Transverse colon (tissue), 4 donors: ENCODE measurements at regions not wholly inside any gene's neighbourhood (a gene's known extent, or its start where the extent isn't known, plus 50 kb on each side); places are given as distances from the start of the nearest gene placed in this dataset.

Experiments
- DNase-seq: peaks from one replicate; pipeline ENCODE4 v3.0.0-alpha.2; 2019
- H3K27ac ChIP-seq, 4 donors: fragments of 200-600 bp; sonication (generic); 2 replicates each; pipeline ENCODE4 v1.5.1; 2016 to 2018; ENCODE audit warnings: inconsistent platforms in 4 of 4
- H3K27me3 ChIP-seq: fragments of 200-600 bp; sonication (generic); 2 replicates; pipeline ENCODE4 v1.5.1; 2017; ENCODE audit warnings: inconsistent platforms
- H3K36me3 ChIP-seq, 4 donors: fragments of 200-600 bp; sonication (generic); 2 replicates each; pipeline ENCODE4 v1.5.1; 2017 to 2019; ENCODE audit warnings: inconsistent platforms in 4 of 4
- H3K4me1 ChIP-seq, 4 donors: fragments of 200-600 bp; sonication (generic); 2 replicates each; pipeline ENCODE4 v1.5.1; 2017 to 2020; ENCODE audit warnings: inconsistent platforms in 4 of 4
- H3K4me3 ChIP-seq, 4 donors: fragments of 200-600 bp; sonication (generic); 1 replicate in 1 of 4; 2 replicates in 3 of 4; pipeline versions ENCODE4 v1.5.1 to v1.6.1; 2017 to 2019; ENCODE audit warnings: inconsistent platforms in 4 of 4
- H3K9me3 ChIP-seq, 2 donors: fragments of 200-600 bp; sonication (generic); 2 replicates each; pipeline ENCODE4 v1.5.1; 2017 to 2019; ENCODE audit warnings: inconsistent platforms in 2 of 2
- EP300 ChIP-seq: sonication (generic); formaldehyde crosslinking; IDR thresholded peaks from one replicate; pipeline ENCODE4 v1.6.1; 2017; ENCODE audit warnings: antibody characterized with exemption, low read depth
- POLR2A ChIP-seq: fragments of 450-650 bp; IDR thresholded peaks from one replicate; pipeline ENCODE4 v1.6.1; 2016; ENCODE audit warnings: antibody characterized with exemption, mild to moderate bottlenecking, moderate library complexity
- POLR2AphosphoS5 ChIP-seq, 3 donors: sonication (generic); formaldehyde crosslinking; IDR thresholded peaks; one replicate each; pipeline ENCODE4 v1.6.1; 2016; ENCODE audit warnings: antibody characterized with exemption in 3 of 3
- WGBS, 2 donors: methylation state at CpG; one replicate each; pipeline ENCODE4 v1.1.5; 2018; ENCODE audit warnings: low coverage in 1 of 2; 5-methylcytosine and 5-hydroxymethylcytosine counted together
- in situ Hi-C, 4 donors: fragments of 200-750 bp; cut with MboI; loops; one replicate each; pipeline versions ENCODE4 v1.15.0 to v1.15.1; 2017; ENCODE audit warnings: low sequenced_read_pairs in 3 of 4, low pct_ligation_motif_present in 1 of 4, low pct_unique_long_range_greater_than_20kb in 1 of 4
- intact Hi-C: fragments of 100-400 bp; cut with DNase I; formaldehyde crosslinking; loops from one replicate; pipeline ENCODE4 v1.15.1; 2023; ENCODE audit warnings: low total_unique reads
- TF ChIP-seq, protein P1 (sequence below), 5 experiments: fragments of 200-600 bp in 3 of 5; fragments of 450-650 bp in 2 of 5; sonication (generic) in 3 of 5; IDR thresholded peaks; 1 replicate in 2 of 5; 2 replicates in 3 of 5; pipeline ENCODE4 v1.5.1; 2016 to 2017; ENCODE audit warnings: antibody characterized with exemption in 5 of 5, inconsistent platforms in 3 of 5, mild to moderate bottlenecking in 2 of 5, moderate library complexity in 1 of 5

DNA sequence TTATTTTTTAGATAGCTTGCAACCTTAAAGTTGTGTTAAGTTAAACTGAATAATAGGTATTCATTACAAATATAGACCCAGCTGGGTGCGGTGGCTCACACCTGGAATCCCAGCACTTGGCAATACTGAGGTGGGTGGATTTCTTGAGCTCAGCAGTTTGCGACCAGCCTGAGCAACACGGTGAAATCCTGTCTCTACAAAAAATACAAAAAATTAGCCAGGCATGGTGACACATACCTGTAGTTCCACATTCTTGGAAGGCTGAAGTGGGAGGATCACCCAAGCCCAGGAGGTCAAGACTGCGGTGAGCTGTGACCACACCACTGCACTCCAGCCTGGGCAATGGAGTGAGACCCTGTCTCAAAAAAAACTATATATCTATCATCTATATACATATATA lies 386.5 kb downstream of the PCDH17 start:
- no peak overlapping the region for H3K27ac ChIP-seq
- intact Hi-C loops, result no loop called here
- 75 to 88% methylated on average over 4 of the region's 4 CpGs for WGBS, 2 donors

DNA sequence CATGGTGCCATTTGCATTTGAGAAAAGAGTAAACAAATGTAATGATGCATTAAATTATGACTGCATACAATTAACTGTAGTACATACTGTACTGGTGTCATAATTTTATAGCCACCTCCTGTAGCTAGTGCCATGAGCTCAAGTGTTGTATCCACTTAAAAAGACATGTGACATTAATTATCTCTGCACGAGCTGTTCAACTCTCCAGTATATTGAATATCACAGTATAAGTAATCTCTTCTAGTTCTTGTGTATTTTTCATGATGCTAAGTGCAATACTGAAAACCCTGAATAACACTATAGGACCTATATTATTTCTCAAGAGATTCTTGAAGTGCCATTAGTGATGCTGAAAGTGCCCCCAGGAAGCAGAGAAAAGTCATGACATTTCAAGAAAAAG lies 387.3 kb downstream of the PCDH17 start:
- Histone ChIP-seq H3K36me3 (no peaks in the 10 kb centered on the region), H3K9me3 (no peaks in the 10 kb centered on the region), H3K27me3 (no peaks in the 10 kb centered on the region), H3K4me3 (no peak overlapping the region), H3K4me1 (no peaks in the 10 kb centered on the region), H3K27ac (no peak overlapping the region)
- in situ Hi-C loops, result no loop called here
- intact Hi-C loops, result no loop called here
- WGBS, 2 donors, result 55 to 63% methylated on average over 1 of the region's 1 CpG
- DNase-seq, result no peak
- no peak for TF ChIP-seq POLR2A
- TF ChIP-seq EP300, result no peak
- no peak for TF ChIP-seq POLR2AphosphoS5 (IDR thresholded peaks at IDR 0.05)
- TF ChIP-seq, protein P1, sequence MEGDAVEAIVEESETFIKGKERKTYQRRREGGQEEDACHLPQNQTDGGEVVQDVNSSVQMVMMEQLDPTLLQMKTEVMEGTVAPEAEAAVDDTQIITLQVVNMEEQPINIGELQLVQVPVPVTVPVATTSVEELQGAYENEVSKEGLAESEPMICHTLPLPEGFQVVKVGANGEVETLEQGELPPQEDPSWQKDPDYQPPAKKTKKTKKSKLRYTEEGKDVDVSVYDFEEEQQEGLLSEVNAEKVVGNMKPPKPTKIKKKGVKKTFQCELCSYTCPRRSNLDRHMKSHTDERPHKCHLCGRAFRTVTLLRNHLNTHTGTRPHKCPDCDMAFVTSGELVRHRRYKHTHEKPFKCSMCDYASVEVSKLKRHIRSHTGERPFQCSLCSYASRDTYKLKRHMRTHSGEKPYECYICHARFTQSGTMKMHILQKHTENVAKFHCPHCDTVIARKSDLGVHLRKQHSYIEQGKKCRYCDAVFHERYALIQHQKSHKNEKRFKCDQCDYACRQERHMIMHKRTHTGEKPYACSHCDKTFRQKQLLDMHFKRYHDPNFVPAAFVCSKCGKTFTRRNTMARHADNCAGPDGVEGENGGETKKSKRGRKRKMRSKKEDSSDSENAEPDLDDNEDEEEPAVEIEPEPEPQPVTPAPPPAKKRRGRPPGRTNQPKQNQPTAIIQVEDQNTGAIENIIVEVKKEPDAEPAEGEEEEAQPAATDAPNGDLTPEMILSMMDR (IDR thresholded peaks at IDR 0.05), result no peak

More for the DNA sequence above, 386.5 kb downstream of the PCDH17 start:
- DNase-seq, result no peak
- no peaks in the 10 kb centered on the region for H3K27me3 ChIP-seq
- H3K9me3 ChIP-seq, result peaks cover 0 to under 1% of the 10 kb centered on the region in 2 donors
- TF ChIP-seq POLR2AphosphoS5 (IDR thresholded peaks at IDR 0.05) (no peak), EP300 (no peak), POLR2A (no peak)
- TF ChIP-seq, protein P1 (IDR thresholded peaks at IDR 0.05), result no peak
- H3K36me3 ChIP-seq, result no peaks in the 10 kb centered on the region
- no peak overlapping the region for H3K4me3 ChIP-seq
- in situ Hi-C loops, result no loop called here
- H3K4me1 ChIP-seq, result no peaks in the 10 kb centered on the region

DNA sequence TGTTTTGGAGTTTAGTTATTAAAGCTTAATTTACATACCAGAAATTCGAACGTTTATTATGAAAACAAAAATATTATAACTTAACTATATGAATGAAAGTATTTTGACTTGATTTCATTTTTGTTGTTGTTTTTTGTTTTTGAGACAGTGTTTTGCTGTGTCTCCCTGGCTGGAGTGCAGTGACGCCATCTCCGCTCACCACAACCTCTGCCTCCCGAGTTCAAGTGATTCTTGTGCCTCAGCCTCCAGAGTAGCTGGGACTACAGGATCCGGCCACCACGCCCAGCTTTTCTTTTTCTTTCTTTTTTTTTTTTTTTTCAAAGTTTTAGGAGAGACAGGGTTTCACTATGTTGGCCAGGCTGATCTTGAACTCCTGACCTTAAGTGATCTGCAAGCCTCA lies 392.6 kb downstream of the PCDH17 start:
- intact Hi-C loops, result no loop called here
- TF ChIP-seq POLR2A, result no peak
- no peak for DNase-seq

DNA sequence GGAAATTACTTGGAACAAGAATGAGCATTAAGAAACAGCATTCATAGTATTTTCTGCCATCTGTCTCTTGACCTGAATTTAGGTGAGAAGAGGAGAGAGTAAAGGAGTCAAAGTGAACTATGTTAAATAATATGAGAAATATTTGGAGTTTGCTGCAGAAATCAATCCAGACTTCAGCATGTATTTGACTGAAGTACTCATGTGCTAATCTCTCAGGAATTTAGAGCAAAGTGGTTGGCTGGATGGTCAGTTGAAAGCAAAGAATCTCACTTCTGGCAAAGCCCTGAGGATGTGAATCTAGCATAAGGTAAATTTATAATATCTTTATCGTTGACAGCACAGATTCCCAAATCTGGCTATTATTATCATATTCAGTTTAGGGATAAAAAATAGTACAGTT lies 394.3 kb downstream of the PCDH17 start:
- H3K27ac ChIP-seq, result no peak overlapping the region
- WGBS, 2 donors, result 50 to 65% methylated on average over 1 of the region's 1 CpG
- intact Hi-C loops, result no loop called here
- TF ChIP-seq, protein P1 (IDR thresholded peaks at IDR 0.05), result no peak
- TF ChIP-seq POLR2AphosphoS5 (IDR thresholded peaks at IDR 0.05) (no peak), POLR2A (no peak), EP300 (no peak)
- no peaks in the 10 kb centered on the region for H3K36me3 ChIP-seq
- no peaks in the 10 kb centered on the region for H3K4me1 ChIP-seq
- no peak for DNase-seq
- no peaks in the 10 kb centered on the region for H3K9me3 ChIP-seq
- in situ Hi-C loops, result no loop called here
- H3K4me3 ChIP-seq, result no peak overlapping the region
- no peaks in the 10 kb centered on the region for H3K27me3 ChIP-seq

More for the DNA sequence above, 392.6 kb downstream of the PCDH17 start:
- Histone ChIP-seq H3K4me3 (no peak overlapping the region), H3K9me3 (no peaks in the 10 kb centered on the region), H3K4me1 (no peaks in the 10 kb centered on the region), H3K27me3 (no peaks in the 10 kb centered on the region), H3K27ac (no peak overlapping the region), H3K36me3 (no peaks in the 10 kb centered on the region)
- WGBS, 2 donors, result 80 to 88% methylated on average over 7 of the region's 7 CpGs
- in situ Hi-C loops, result no loop called here

DNA sequence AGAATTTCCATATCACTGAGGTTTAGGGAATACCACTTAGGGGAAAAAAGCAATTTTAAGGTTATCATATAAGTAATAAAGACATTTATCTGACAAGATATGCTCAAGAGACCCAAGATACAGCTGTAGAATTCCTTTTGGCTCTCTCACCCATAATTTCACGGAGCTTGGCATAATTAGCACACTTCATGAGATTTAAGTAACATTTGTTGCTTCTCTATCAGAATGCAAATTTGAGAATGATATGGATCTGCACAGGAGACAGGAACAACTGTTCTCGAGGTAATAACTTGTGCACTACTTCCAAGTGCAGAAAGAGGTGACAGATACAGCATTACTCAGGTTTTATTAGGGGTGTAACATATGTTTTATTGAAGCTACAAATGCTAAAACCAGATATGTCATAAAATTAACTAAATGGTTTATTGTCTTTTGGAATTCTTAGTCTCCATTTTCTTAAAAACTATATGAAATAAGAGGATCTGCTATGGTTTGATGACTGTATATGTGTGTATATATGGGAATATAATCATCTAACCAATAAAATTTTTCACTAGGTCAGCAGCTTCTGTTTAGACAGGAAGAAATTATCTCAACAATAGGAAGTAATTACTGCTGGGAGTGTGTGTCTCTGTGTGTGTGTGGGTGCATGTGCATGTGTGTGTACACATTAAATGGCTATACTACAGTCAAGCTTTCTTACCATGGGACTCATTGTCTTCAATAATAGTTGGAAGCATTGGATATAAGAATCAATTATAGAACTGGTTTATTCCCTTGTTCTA lies 401.3 kb downstream of the PCDH17 start:
- in situ Hi-C loops, result no loop called here

More for the DNA sequence above, 401.3 kb downstream of the PCDH17 start:
- TF ChIP-seq POLR2AphosphoS5 (IDR thresholded peaks at IDR 0.05), result no peak
- no peak for TF ChIP-seq EP300
- TF ChIP-seq POLR2A, result no peak
- TF ChIP-seq, protein P1 (IDR thresholded peaks at IDR 0.05), result no peak
- Histone ChIP-seq H3K4me3 (no peak overlapping the region), H3K36me3 (no peaks in the 10 kb centered on the region), H3K27me3 (no peaks in the 10 kb centered on the region), H3K9me3 (no peaks in the 10 kb centered on the region), H3K4me1 (no peaks in the 10 kb centered on the region), H3K27ac (no peak overlapping the region)
- no peak for DNase-seq
- intact Hi-C loops, result no loop called here
- WGBS, 2 donors, result 34 to 37% methylated on average over 2 of the region's 2 CpGs
